ENCODE measurements at regions not wholly inside any gene's neighbourhood (a gene's known extent, or its start where the extent isn't known, plus 50 kb on each side); places are given as distances from the start of the nearest gene placed in this dataset.
A peak's percentile ranks its signal among the peaks of the same experiment; 100 is the strongest.

GRCh38 chr18:44175891-44176290, 504.8 kb upstream of the SETBP1 start:
- ATAC-seq (no peak), DNase-seq (ENCODE audit: low spot score) (no peak)
- H3K36me3 Mint-ChIP-seq = no peaks in the 10 kb centered on the region
- no peak overlapping the region for H3K4me3 Mint-ChIP-seq
- no peak overlapping the region for H3K27ac Mint-ChIP-seq
- H3K9me3 Mint-ChIP-seq = no peaks in the 10 kb centered on the region
- no peaks in the 10 kb centered on the region for H3K4me1 Mint-ChIP-seq (ENCODE audit: low read depth in 2 of 2)
- H3K27me3 Mint-ChIP-seq = peaks cover 13 to 18% of the 10 kb centered on the region in 2 donors

- DNase-seq (ENCODE audit: low spot score) = no peak
- H3K27ac Mint-ChIP-seq = no peak overlapping the region
- ATAC-seq = no peak
- H3K36me3 Mint-ChIP-seq = no peaks in the 10 kb centered on the region
- H3K9me3 Mint-ChIP-seq = no peaks in the 10 kb centered on the region
- H3K27me3 Mint-ChIP-seq = peaks cover 21 to 25% of the 10 kb centered on the region in 2 donors
- H3K4me3 Mint-ChIP-seq = no peak overlapping the region
- H3K4me1 Mint-ChIP-seq (ENCODE audit: low read depth in 2 of 2) = no peaks in the 10 kb centered on the region
Measured at GRCh38 chr18:44178476-44178875, 502.2 kb upstream of the SETBP1 start.

GRCh38 chr18:44179693-44180092, 501.0 kb upstream of the SETBP1 start:
- no peak for ATAC-seq
- H3K4me1 Mint-ChIP-seq (ENCODE audit: low read depth in 2 of 2) = no peaks in the 10 kb centered on the region
- no peak overlapping the region for H3K27ac Mint-ChIP-seq
- no peak for DNase-seq (ENCODE audit: low spot score)
- no peaks in the 10 kb centered on the region for H3K9me3 Mint-ChIP-seq
- no peak overlapping the region for H3K4me3 Mint-ChIP-seq
- peaks cover 20 to 25% of the 10 kb centered on the region in 2 donors for H3K27me3 Mint-ChIP-seq
- no peaks in the 10 kb centered on the region for H3K36me3 Mint-ChIP-seq

- no peaks in the 10 kb centered on the region for H3K4me1 Mint-ChIP-seq (ENCODE audit: low read depth in 2 of 2)
- no peak overlapping the region for H3K4me3 Mint-ChIP-seq
- H3K36me3 Mint-ChIP-seq = no peaks in the 10 kb centered on the region
- peaks cover 18 to 25% of the 10 kb centered on the region in 2 donors for H3K27me3 Mint-ChIP-seq
- ATAC-seq = no peak
- DNase-seq (ENCODE audit: low spot score) = no peak
- no peak overlapping the region for H3K27ac Mint-ChIP-seq
- no peaks in the 10 kb centered on the region for H3K9me3 Mint-ChIP-seq
Measured at GRCh38 chr18:44180683-44181082, 500.0 kb upstream of the SETBP1 start.

GRCh38 chr18:44181951-44182747, 498.5 kb upstream of the SETBP1 start:
- Mint-ChIP-seq H3K36me3 (no peaks in the 10 kb centered on the region), H3K27ac (no peak overlapping the region), H3K27me3 (peaks cover 16 to 24% of the 10 kb centered on the region in 2 donors), H3K4me3 (no peak overlapping the region), H3K4me1 (ENCODE audit: low read depth in 2 of 2) (no peaks in the 10 kb centered on the region), H3K9me3 (no peaks in the 10 kb centered on the region)
- DNase-seq (ENCODE audit: low spot score) = no peak
- ATAC-seq = no peak

GRCh38 chr18:44186001-44186400, 494.7 kb upstream of the SETBP1 start:
- DNase-seq (ENCODE audit: low spot score) (no peak), ATAC-seq (no peak)
- peaks cover 17 to 24% of the 10 kb centered on the region in 2 donors for H3K27me3 Mint-ChIP-seq
- H3K4me1 Mint-ChIP-seq (ENCODE audit: low read depth in 2 of 2) = no peaks in the 10 kb centered on the region
- H3K36me3 Mint-ChIP-seq = no peaks in the 10 kb centered on the region
- no peak overlapping the region for H3K4me3 Mint-ChIP-seq
- no peak overlapping the region for H3K27ac Mint-ChIP-seq
- no peaks in the 10 kb centered on the region for H3K9me3 Mint-ChIP-seq

- DNase-seq (ENCODE audit: low spot score) = no peak
- H3K9me3 Mint-ChIP-seq = no peaks in the 10 kb centered on the region
- no peak for ATAC-seq
- H3K27ac Mint-ChIP-seq = no peak overlapping the region
- H3K4me3 Mint-ChIP-seq = no peak overlapping the region
- no peaks in the 10 kb centered on the region for H3K4me1 Mint-ChIP-seq (ENCODE audit: low read depth in 2 of 2)
- peaks cover 19% of the 10 kb centered on the region in 2 donors for H3K27me3 Mint-ChIP-seq
- H3K36me3 Mint-ChIP-seq = no peaks in the 10 kb centered on the region
Measured at GRCh38 chr18:44187090-44187489, 493.6 kb upstream of the SETBP1 start.

GRCh38 chr18:44195394-44196140, 485.1 kb upstream of the SETBP1 start:
- no peak overlapping the region for H3K4me3 Mint-ChIP-seq
- H3K4me1 Mint-ChIP-seq (ENCODE audit: low read depth in 2 of 2) = no peaks in the 10 kb centered on the region

GRCh38 chr18:44197832-44198611, 482.7 kb upstream of the SETBP1 start:
- H3K4me3 Mint-ChIP-seq = no peak overlapping the region
- H3K36me3 Mint-ChIP-seq = no peaks in the 10 kb centered on the region
- ATAC-seq (peak in 1 of 2 donors; percentile 40), DNase-seq (ENCODE audit: low spot score) (no peak)
- H3K9me3 Mint-ChIP-seq = no peaks in the 10 kb centered on the region
- H3K27me3 Mint-ChIP-seq = peaks cover 32 to 59% of the 10 kb centered on the region in 2 donors
- H3K27ac Mint-ChIP-seq = no peak overlapping the region
- H3K4me1 Mint-ChIP-seq (ENCODE audit: low read depth in 2 of 2) = no peaks in the 10 kb centered on the region

More at GRCh38 chr18:44195394-44196140, 485.1 kb upstream of the SETBP1 start:
- no peak for ATAC-seq
- H3K27me3 Mint-ChIP-seq = peaks cover 29 to 53% of the 10 kb centered on the region in 2 donors
- no peak overlapping the region for H3K27ac Mint-ChIP-seq
- no peaks in the 10 kb centered on the region for H3K36me3 Mint-ChIP-seq
- no peak for DNase-seq (ENCODE audit: low spot score)
- H3K9me3 Mint-ChIP-seq = no peaks in the 10 kb centered on the region

GRCh38 chr18:44198612-44199284, 481.9 kb upstream of the SETBP1 start:
- ATAC-seq (peak in 1 of 2 donors; percentile 36), DNase-seq (ENCODE audit: low spot score) (no peak)
- Mint-ChIP-seq H3K9me3 (no peaks in the 10 kb centered on the region), H3K27ac (no peak overlapping the region), H3K4me3 (no peak overlapping the region), H3K4me1 (ENCODE audit: low read depth in 2 of 2) (no peaks in the 10 kb centered on the region), H3K27me3 (peaks cover 33 to 58% of the 10 kb centered on the region in 2 donors), H3K36me3 (no peaks in the 10 kb centered on the region)

- Mint-ChIP-seq H3K4me3 (no peak overlapping the region), H3K4me1 (ENCODE audit: low read depth in 2 of 2) (no peaks in the 10 kb centered on the region), H3K9me3 (no peaks in the 10 kb centered on the region), H3K36me3 (no peaks in the 10 kb centered on the region), H3K27ac (no peak overlapping the region), H3K27me3 (peaks cover 7 to 10% of the 10 kb centered on the region in 2 donors)
- no peak for DNase-seq (ENCODE audit: low spot score)
- no peak for ATAC-seq
Measured at GRCh38 chr18:44213293-44213692, 467.4 kb upstream of the SETBP1 start.

GRCh38 chr18:44214396-44214795, 466.3 kb upstream of the SETBP1 start:
- Mint-ChIP-seq H3K27ac (no peak overlapping the region), H3K4me1 (ENCODE audit: low read depth in 2 of 2) (no peaks in the 10 kb centered on the region), H3K36me3 (no peaks in the 10 kb centered on the region), H3K27me3 (peaks cover 7% of the 10 kb centered on the region in 2 donors), H3K9me3 (no peaks in the 10 kb centered on the region), H3K4me3 (no peak overlapping the region)
- no peak for ATAC-seq
- no peak for DNase-seq (ENCODE audit: low spot score)

- DNase-seq (ENCODE audit: low spot score) (no peak), ATAC-seq (no peak)
- no peak overlapping the region for H3K27ac Mint-ChIP-seq
- no peaks in the 10 kb centered on the region for H3K9me3 Mint-ChIP-seq
- H3K4me3 Mint-ChIP-seq = no peak overlapping the region
- no peaks in the 10 kb centered on the region for H3K36me3 Mint-ChIP-seq
- no peaks in the 10 kb centered on the region for H3K4me1 Mint-ChIP-seq (ENCODE audit: low read depth in 2 of 2)
- peaks cover 7 to 11% of the 10 kb centered on the region in 2 donors for H3K27me3 Mint-ChIP-seq
Measured at GRCh38 chr18:44216169-44216568, 464.5 kb upstream of the SETBP1 start.

Data from natural killer cell treated with Interleukin-12 subunit alpha and Interleukin-12 subunit beta and Interleukin-15 and Interleukin-18, amount 100 ng/mL, for 72 hours (primary cell).